Neural cell (in vitro differentiated cells): ENCODE measurements at regions not wholly inside any gene's neighbourhood (a gene's known extent, or its start where the extent isn't known, plus 50 kb on each side); places are given as distances from the start of the nearest gene placed in this dataset.

Experiments
- H2AFZ ChIP-seq: fragments of 200-600, 300-800 bp; sonication (generic), shearing (Covaris generic); 2 replicates; pipeline ENCODE4 v1.6.0; 2014; ENCODE audit warnings: low read depth, mild to moderate bottlenecking, antibody characterized with exemption, low read length, moderate library complexity
- H3F3A ChIP-seq: fragments of 200-600 bp; shearing (Covaris generic); 2 replicates; pipeline ENCODE4 v1.6.1; 2016; ENCODE audit warnings: mild to moderate bottlenecking, moderate library complexity, mixed read lengths, antibody characterized with exemption, low read length; ENCODE audit not compliant: insufficient read depth, poor library complexity, severe bottlenecking
- H3K27ac ChIP-seq: fragments of 200-600, 300-800 bp; sonication (generic), shearing (Covaris generic); 2 replicates; pipeline ENCODE4 v1.5.1; 2014; ENCODE audit warnings: mild to moderate bottlenecking, low read length, moderate library complexity
- H3K27me3 ChIP-seq: fragments of 300-800, 200-600 bp; sonication (generic), shearing (Covaris generic); 2 replicates; pipeline ENCODE4 v1.6.0; 2014; ENCODE audit warnings: mild to moderate bottlenecking, low read depth, low read length, moderate library complexity; ENCODE audit not compliant: insufficient read depth
- H3K36me3 ChIP-seq: fragments of 300-800, 200-600 bp; sonication (generic), shearing (Covaris generic); 2 replicates; pipeline ENCODE4 v1.5.1; 2014; ENCODE audit warnings: mild to moderate bottlenecking, antibody characterized with exemption, low read length, moderate library complexity; ENCODE audit not compliant: insufficient read depth
- H3K4me2 ChIP-seq: fragments of 300-800, 200-600 bp; sonication (generic), shearing (Covaris generic); 2 replicates; pipeline ENCODE4 v1.6.0; 2014; ENCODE audit warnings: mild to moderate bottlenecking, low read length
- H3K4me3 ChIP-seq: fragments of 300-800, 200-600 bp; sonication (generic), shearing (Covaris generic); 2 replicates; pipeline ENCODE4 v1.5.1; 2014; ENCODE audit warnings: mild to moderate bottlenecking, low read length, moderate library complexity
- H3K79me2 ChIP-seq: fragments of 200-600 bp; shearing (Covaris generic); replicated peaks from 2 replicates; pipeline ENCODE4 v1.6.0; 2014; ENCODE audit warnings: mild to moderate bottlenecking, low read length, moderate library complexity; ENCODE audit not compliant: insufficient read depth
- H3K9ac ChIP-seq: fragments of 300-800, 200-600 bp; sonication (generic), shearing (Covaris generic); 2 replicates; pipeline ENCODE4 v1.6.1; 2016; ENCODE audit warnings: mild to moderate bottlenecking, low read length, mixed read lengths
- H3K9me2 ChIP-seq: fragments of 200-600 bp; shearing (Covaris generic); 2 replicates; pipeline ENCODE4 v1.6.1; 2016; ENCODE audit warnings: mild to moderate bottlenecking, low read length, mixed read lengths; ENCODE audit not compliant: insufficient read depth
- H3K9me3 ChIP-seq: fragments of 200-600, 300-800 bp; sonication (generic), shearing (Covaris generic); 2 replicates; pipeline ENCODE4 v1.6.1; 2016; ENCODE audit warnings: mild to moderate bottlenecking, mixed run types, low read length, moderate library complexity, mixed read lengths
- H4K20me1 ChIP-seq: fragments of 200-600 bp; shearing (Covaris generic); 2 replicates; pipeline ENCODE4 v1.6.1; 2016; ENCODE audit warnings: mild to moderate bottlenecking, mixed run types; ENCODE audit not compliant: insufficient read depth
- CTCF ChIP-seq: fragments of 450-650 bp; IDR thresholded peaks from 2 replicates; pipeline ENCODE4 v1.5.1; 2014; ENCODE audit warnings: antibody characterized with exemption, mild to moderate bottlenecking, moderate library complexity; ENCODE audit not compliant: poor library complexity, severe bottlenecking
- EP300 ChIP-seq: fragments of 450-650 bp; conservative IDR thresholded peaks from 2 replicates; pipeline ENCODE4 v1.6.1; 2014; ENCODE audit warnings: antibody characterized with exemption, mild to moderate bottlenecking, moderate library complexity; ENCODE audit not compliant: poor library complexity, severe bottlenecking
- EZH2 ChIP-seq: fragments of 200-600, 300-800 bp; shearing (Covaris generic), sonication (generic); IDR thresholded peaks from 2 replicates; pipeline ENCODE4 v1.6.1; 2014; ENCODE audit warnings: antibody characterized with exemption, low read length, borderline replicate concordance, mild to moderate bottlenecking; ENCODE audit not compliant: insufficient read depth, poor library complexity, severe bottlenecking
- MXI1 ChIP-seq: fragments of 450-650 bp; conservative IDR thresholded peaks from 2 replicates; pipeline ENCODE4 v1.6.1; 2014; ENCODE audit warnings: antibody characterized with exemption, mild to moderate bottlenecking; ENCODE audit not compliant: poor library complexity, severe bottlenecking
- POLR2AphosphoS5 ChIP-seq: IDR thresholded peaks from 2 replicates; pipeline ENCODE4 v1.6.1; 2012
- RAD21 ChIP-seq: fragments of 450-650 bp; conservative IDR thresholded peaks from 2 replicates; pipeline ENCODE4 v1.6.1; 2014; ENCODE audit warnings: antibody characterized with exemption, mild to moderate bottlenecking, moderate library complexity
- SMC3 ChIP-seq: fragments of 450-650 bp; conservative IDR thresholded peaks from 2 replicates; pipeline ENCODE4 v1.6.1; 2014; ENCODE audit warnings: antibody characterized with exemption, mild to moderate bottlenecking, moderate library complexity; ENCODE audit not compliant: poor library complexity
- TAF1 ChIP-seq: IDR thresholded peaks from 2 replicates; pipeline ENCODE4 v1.6.1; 2012; ENCODE audit warnings: low read depth
- TF ChIP-seq, protein P1 (sequence below): IDR thresholded peaks from 2 replicates; pipeline ENCODE4 v1.6.1; 2012; ENCODE audit warnings: borderline replicate concordance

- Histone ChIP-seq H3K36me3 (no peaks in the 10 kb centered on the region), H3K79me2 (no peaks in the 10 kb centered on the region), H3K4me2 (no peak overlapping the region), H2AFZ (no peak overlapping the region), H3K9me2 (no peaks in the 10 kb centered on the region), H3K4me3 (no peak overlapping the region), H4K20me1 (no peaks in the 10 kb centered on the region), H3K27me3 (no peaks in the 10 kb centered on the region), H3K27ac (no peak overlapping the region), H3K9me3 (no peaks in the 10 kb centered on the region), H3F3A (no peaks in the 10 kb centered on the region), H3K9ac (no peak overlapping the region)
- TF ChIP-seq, protein P1, sequence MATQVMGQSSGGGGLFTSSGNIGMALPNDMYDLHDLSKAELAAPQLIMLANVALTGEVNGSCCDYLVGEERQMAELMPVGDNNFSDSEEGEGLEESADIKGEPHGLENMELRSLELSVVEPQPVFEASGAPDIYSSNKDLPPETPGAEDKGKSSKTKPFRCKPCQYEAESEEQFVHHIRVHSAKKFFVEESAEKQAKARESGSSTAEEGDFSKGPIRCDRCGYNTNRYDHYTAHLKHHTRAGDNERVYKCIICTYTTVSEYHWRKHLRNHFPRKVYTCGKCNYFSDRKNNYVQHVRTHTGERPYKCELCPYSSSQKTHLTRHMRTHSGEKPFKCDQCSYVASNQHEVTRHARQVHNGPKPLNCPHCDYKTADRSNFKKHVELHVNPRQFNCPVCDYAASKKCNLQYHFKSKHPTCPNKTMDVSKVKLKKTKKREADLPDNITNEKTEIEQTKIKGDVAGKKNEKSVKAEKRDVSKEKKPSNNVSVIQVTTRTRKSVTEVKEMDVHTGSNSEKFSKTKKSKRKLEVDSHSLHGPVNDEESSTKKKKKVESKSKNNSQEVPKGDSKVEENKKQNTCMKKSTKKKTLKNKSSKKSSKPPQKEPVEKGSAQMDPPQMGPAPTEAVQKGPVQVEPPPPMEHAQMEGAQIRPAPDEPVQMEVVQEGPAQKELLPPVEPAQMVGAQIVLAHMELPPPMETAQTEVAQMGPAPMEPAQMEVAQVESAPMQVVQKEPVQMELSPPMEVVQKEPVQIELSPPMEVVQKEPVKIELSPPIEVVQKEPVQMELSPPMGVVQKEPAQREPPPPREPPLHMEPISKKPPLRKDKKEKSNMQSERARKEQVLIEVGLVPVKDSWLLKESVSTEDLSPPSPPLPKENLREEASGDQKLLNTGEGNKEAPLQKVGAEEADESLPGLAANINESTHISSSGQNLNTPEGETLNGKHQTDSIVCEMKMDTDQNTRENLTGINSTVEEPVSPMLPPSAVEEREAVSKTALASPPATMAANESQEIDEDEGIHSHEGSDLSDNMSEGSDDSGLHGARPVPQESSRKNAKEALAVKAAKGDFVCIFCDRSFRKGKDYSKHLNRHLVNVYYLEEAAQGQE, result no peak
- no peak for TF ChIP-seq RAD21
- no peak for TF ChIP-seq POLR2AphosphoS5
- no peak for TF ChIP-seq SMC3
- TF ChIP-seq CTCF, result no peak
- TF ChIP-seq EZH2, result no peak
- TF ChIP-seq MXI1, result no peak
- TF ChIP-seq EP300, result no peak
- no peak for TF ChIP-seq TAF1
These were observed 379.6 kb downstream of the FOXA2 start for GRCh38 chr20:22204801-22205200.

- Histone ChIP-seq H3K9me3 (no peaks in the 10 kb centered on the region), H3K79me2 (no peaks in the 10 kb centered on the region)
These were observed 402.2 kb downstream of the FOXA2 start for GRCh38 chr20:22182148-22182547.

More at GRCh38 chr20:22182148-22182547, 402.2 kb downstream of the FOXA2 start:
- Histone ChIP-seq H3K9me2 (no peaks in the 10 kb centered on the region), H3K4me3 (no peak overlapping the region), H3K36me3 (no peaks in the 10 kb centered on the region), H3K9ac (no peak overlapping the region), H4K20me1 (no peaks in the 10 kb centered on the region), H3K27me3 (no peaks in the 10 kb centered on the region), H2AFZ (no peak overlapping the region), H3F3A (no peaks in the 10 kb centered on the region), H3K4me2 (no peak overlapping the region), H3K27ac (no peak overlapping the region)
- TF ChIP-seq EP300 (no peak), MXI1 (no peak), RAD21 (no peak), POLR2AphosphoS5 (no peak), EZH2 (no peak)
- TF ChIP-seq, protein P1, result no peak
